ENCODE measurements at regions not wholly inside any gene's neighbourhood (a gene's known extent, or its start where the extent isn't known, plus 50 kb on each side); places are given as distances from the start of the nearest gene placed in this dataset.

GRCh38 chr20:39532205-39532604 lies 570.1 kb downstream of the DHX35 start:
- Mint-ChIP-seq H3K27me3 (ENCODE audit: low read depth) (no peaks in the 10 kb centered on the region), H3K4me1 (ENCODE audit: low read depth) (no peaks in the 10 kb centered on the region), H3K4me3 (no peak overlapping the region), H3K9me3 (no peaks in the 10 kb centered on the region), H3K36me3 (ENCODE audit: low read depth) (no peaks in the 10 kb centered on the region), H3K27ac (no peak overlapping the region)
- no peak for DNase-seq (ENCODE audit: low spot score)

GRCh38 chr20:39528436-39528835 lies 566.3 kb downstream of the DHX35 start:
- no peaks in the 10 kb centered on the region for H3K4me1 Mint-ChIP-seq (ENCODE audit: low read depth)
- no peak for DNase-seq (ENCODE audit: low spot score)
- no peaks in the 10 kb centered on the region for H3K9me3 Mint-ChIP-seq
- no peak overlapping the region for H3K27ac Mint-ChIP-seq
- H3K27me3 Mint-ChIP-seq (ENCODE audit: low read depth), result no peaks in the 10 kb centered on the region
- no peak overlapping the region for H3K4me3 Mint-ChIP-seq
- no peaks in the 10 kb centered on the region for H3K36me3 Mint-ChIP-seq (ENCODE audit: low read depth)

GRCh38 chr20:39524371-39524911 lies 562.3 kb downstream of the DHX35 start:
- no peak overlapping the region for H3K27ac Mint-ChIP-seq
- H3K36me3 Mint-ChIP-seq (ENCODE audit: low read depth), result no peaks in the 10 kb centered on the region
- H3K4me1 Mint-ChIP-seq (ENCODE audit: low read depth), result no peaks in the 10 kb centered on the region
- H3K27me3 Mint-ChIP-seq (ENCODE audit: low read depth), result no peaks in the 10 kb centered on the region
- no peak overlapping the region for H3K4me3 Mint-ChIP-seq
- DNase-seq (ENCODE audit: low spot score), result no peak
- no peaks in the 10 kb centered on the region for H3K9me3 Mint-ChIP-seq

- no peak for DNase-seq (ENCODE audit: low spot score)
- no peaks in the 10 kb centered on the region for H3K36me3 Mint-ChIP-seq (ENCODE audit: low read depth)
- H3K9me3 Mint-ChIP-seq, result no peaks in the 10 kb centered on the region
- H3K27ac Mint-ChIP-seq, result no peak overlapping the region
- H3K27me3 Mint-ChIP-seq (ENCODE audit: low read depth), result no peaks in the 10 kb centered on the region
- no peak overlapping the region for H3K4me3 Mint-ChIP-seq
- H3K4me1 Mint-ChIP-seq (ENCODE audit: low read depth), result no peaks in the 10 kb centered on the region
Observed at GRCh38 chr20:39523405-39523804, 561.3 kb downstream of the DHX35 start.

- Mint-ChIP-seq H3K9me3 (no peaks in the 10 kb centered on the region), H3K4me3 (no peak overlapping the region), H3K27ac (no peak overlapping the region), H3K36me3 (ENCODE audit: low read depth) (no peaks in the 10 kb centered on the region), H3K4me1 (ENCODE audit: low read depth) (no peaks in the 10 kb centered on the region), H3K27me3 (ENCODE audit: low read depth) (no peaks in the 10 kb centered on the region)
- no peak for DNase-seq (ENCODE audit: low spot score)
Observed at GRCh38 chr20:39518654-39519053, 556.5 kb downstream of the DHX35 start.

- H3K4me3 Mint-ChIP-seq, result no peak overlapping the region
- DNase-seq (ENCODE audit: low spot score), result no peak
Observed at GRCh38 chr20:39516964-39517363, 554.8 kb downstream of the DHX35 start.

GRCh38 chr20:39504710-39505094 lies 542.6 kb downstream of the DHX35 start:
- Mint-ChIP-seq H3K9me3 (no peaks in the 10 kb centered on the region), H3K27ac (no peak overlapping the region), H3K4me1 (ENCODE audit: low read depth) (no peaks in the 10 kb centered on the region), H3K27me3 (ENCODE audit: low read depth) (no peaks in the 10 kb centered on the region), H3K36me3 (ENCODE audit: low read depth) (no peaks in the 10 kb centered on the region), H3K4me3 (no peak overlapping the region)
- no peak for DNase-seq (ENCODE audit: low spot score)

More at GRCh38 chr20:39516964-39517363, 554.8 kb downstream of the DHX35 start:
- Mint-ChIP-seq H3K27me3 (ENCODE audit: low read depth) (no peaks in the 10 kb centered on the region), H3K27ac (no peak overlapping the region), H3K36me3 (ENCODE audit: low read depth) (no peaks in the 10 kb centered on the region), H3K4me1 (ENCODE audit: low read depth) (no peaks in the 10 kb centered on the region), H3K9me3 (no peaks in the 10 kb centered on the region)

- no peaks in the 10 kb centered on the region for H3K4me1 Mint-ChIP-seq (ENCODE audit: low read depth)
- no peaks in the 10 kb centered on the region for H3K9me3 Mint-ChIP-seq
- DNase-seq (ENCODE audit: low spot score), result no peak
- no peaks in the 10 kb centered on the region for H3K27me3 Mint-ChIP-seq (ENCODE audit: low read depth)
- no peaks in the 10 kb centered on the region for H3K36me3 Mint-ChIP-seq (ENCODE audit: low read depth)
- no peak overlapping the region for H3K4me3 Mint-ChIP-seq
- H3K27ac Mint-ChIP-seq, result no peak overlapping the region
Observed at GRCh38 chr20:39503902-39504709, 542.0 kb downstream of the DHX35 start.

- Mint-ChIP-seq H3K27ac (no peak overlapping the region), H3K4me1 (ENCODE audit: low read depth) (no peaks in the 10 kb centered on the region), H3K27me3 (ENCODE audit: low read depth) (no peaks in the 10 kb centered on the region), H3K9me3 (no peaks in the 10 kb centered on the region), H3K4me3 (no peak overlapping the region), H3K36me3 (ENCODE audit: low read depth) (no peaks in the 10 kb centered on the region)
- no peak for DNase-seq (ENCODE audit: low spot score)
Observed at GRCh38 chr20:39492223-39492797, 530.2 kb downstream of the DHX35 start.

GRCh38 chr20:39491711-39492110 lies 529.6 kb downstream of the DHX35 start:
- H3K4me1 Mint-ChIP-seq (ENCODE audit: low read depth), result no peaks in the 10 kb centered on the region

GRCh38 chr20:39489986-39490560 lies 527.9 kb downstream of the DHX35 start:
- no peaks in the 10 kb centered on the region for H3K9me3 Mint-ChIP-seq
- H3K4me3 Mint-ChIP-seq, result no peak overlapping the region
- H3K36me3 Mint-ChIP-seq (ENCODE audit: low read depth), result no peaks in the 10 kb centered on the region
- no peak overlapping the region for H3K27ac Mint-ChIP-seq
- H3K4me1 Mint-ChIP-seq (ENCODE audit: low read depth), result no peaks in the 10 kb centered on the region
- DNase-seq (ENCODE audit: low spot score), result no peak
- no peaks in the 10 kb centered on the region for H3K27me3 Mint-ChIP-seq (ENCODE audit: low read depth)

More at GRCh38 chr20:39491711-39492110, 529.6 kb downstream of the DHX35 start:
- H3K27ac Mint-ChIP-seq, result no peak overlapping the region
- DNase-seq (ENCODE audit: low spot score), result no peak
- H3K4me3 Mint-ChIP-seq, result no peak overlapping the region
- no peaks in the 10 kb centered on the region for H3K27me3 Mint-ChIP-seq (ENCODE audit: low read depth)
- no peaks in the 10 kb centered on the region for H3K36me3 Mint-ChIP-seq (ENCODE audit: low read depth)
- no peaks in the 10 kb centered on the region for H3K9me3 Mint-ChIP-seq

GRCh38 chr20:39480276-39481043 lies 518.3 kb downstream of the DHX35 start:
- no peak for DNase-seq (ENCODE audit: low spot score)
- no peaks in the 10 kb centered on the region for H3K9me3 Mint-ChIP-seq
- H3K36me3 Mint-ChIP-seq (ENCODE audit: low read depth), result no peaks in the 10 kb centered on the region
- no peak overlapping the region for H3K27ac Mint-ChIP-seq
- H3K4me3 Mint-ChIP-seq, result no peak overlapping the region
- H3K4me1 Mint-ChIP-seq (ENCODE audit: low read depth), result no peaks in the 10 kb centered on the region
- H3K27me3 Mint-ChIP-seq (ENCODE audit: low read depth), result no peaks in the 10 kb centered on the region

- Mint-ChIP-seq H3K4me1 (ENCODE audit: low read depth) (no peaks in the 10 kb centered on the region), H3K36me3 (ENCODE audit: low read depth) (no peaks in the 10 kb centered on the region), H3K4me3 (no peak overlapping the region), H3K27me3 (ENCODE audit: low read depth) (no peaks in the 10 kb centered on the region), H3K9me3 (no peaks in the 10 kb centered on the region), H3K27ac (no peak overlapping the region)
- no peak for DNase-seq (ENCODE audit: low spot score)
Observed at GRCh38 chr20:39479196-39479810, 517.2 kb downstream of the DHX35 start.

Measured in T-helper 2 cell treated with Interferon-gamma antibody and Interleukin-4, amounts not matched to agents 5 μg/mL and 100 μg/mL, for 36 hours (primary cell).